Psoas muscle (tissue), 7 donors: ENCODE measurements at regions not wholly inside any gene's neighbourhood (a gene's known extent, or its start where the extent isn't known, plus 50 kb on each side); places are given as distances from the start of the nearest gene placed in this dataset.

Experiments used
- ATAC-seq, 4 donors: fragments of 200-7000 bp; cut with Tn5 transposase; one replicate each; pipeline ENCODE4 v1.9.1; 2020; ENCODE audit warnings: moderate library complexity in 3 of 4, mild to moderate bottlenecking in 2 of 4
- DNase-seq, 2 donors: peaks; one replicate each; pipeline ENCODE4 v3.0.0-alpha.2; 2020
- H3K27ac ChIP-seq: fragments of 200-600 bp; one replicate; pipeline ENCODE4 v1.8.0; 2022
- H3K27me3 ChIP-seq, 3 donors: fragments of 200-600 bp in 1 of 3; one replicate each; pipeline versions ENCODE4 v1.6.1 to v1.8.0; 2013 to 2022; ENCODE audit warnings: low read length in 2 of 3, mild to moderate bottlenecking in 2 of 3, moderate library complexity in 1 of 3; ENCODE audit not compliant: insufficient read depth in 3 of 3
- H3K36me3 ChIP-seq, 2 donors: fragments of 200-600 bp in 1 of 2; one replicate each; pipeline versions ENCODE4 v1.6.1 to v1.8.0; 2013 to 2022; ENCODE audit warnings: low read depth in 1 of 2, mild to moderate bottlenecking in 1 of 2, moderate library complexity in 1 of 2; ENCODE audit not compliant: insufficient read depth in 1 of 2
- H3K4me1 ChIP-seq: fragments of 200-600 bp; one replicate; pipeline ENCODE4 v1.8.0; 2022
- H3K4me3 ChIP-seq: fragments of 200-600 bp; one replicate; pipeline ENCODE4 v1.8.0; 2022; ENCODE audit warnings: mild to moderate bottlenecking
- H3K9me3 ChIP-seq: fragments of 200-600 bp; one replicate; pipeline ENCODE4 v1.8.0; 2022
- CTCF ChIP-seq: fragments of 200-600 bp; IDR thresholded peaks from one replicate; pipeline ENCODE4 v1.8.0; 2022; ENCODE audit warnings: antibody characterized with exemption
- WGBS, 3 donors: extraction: QIAGEN DNeasy Blood & Tissue Kit; methylation state at CpG; one replicate each; pipeline versions ENCODE4 v1.1.6 to v1.1.7; 2013; 5-methylcytosine and 5-hydroxymethylcytosine counted together
- intact Hi-C, 2 donors: fragments of 100-400 bp; cut with DNase I; formaldehyde crosslinking; loops; one replicate each; pipeline versions ENCODE4 v1.11.0 to v1.14.2; 2022
- donor health status: healthy with polysubstance abuse.
- donor health status: DM: no; HTN: no; CAD: no; lungs with moderate emphysema.
- donor health status: Bipolar disorder and iron deficiency.
- donor health status: healthy.
- donor health status: DM: yes; HTN: yes; CAD: no.
- donor health status: DM: no; HTN: no; CAD: no.
- donor health status: DM: yes; HTN: yes; CAD: no.

GRCh38 chr14:66434464-66434863, 51.7 kb upstream of the CCDC196 start:
- Histone ChIP-seq H3K4me3 (no peak overlapping the region), H3K4me1 (no peaks in the 10 kb centered on the region), H3K27ac (no peak overlapping the region), H3K27me3 (no peaks in the 10 kb centered on the region), H3K36me3 (no peaks in the 10 kb centered on the region), H3K9me3 (peaks cover 26% of the 10 kb centered on the region)
- DNase-seq = no peak
- 86 to 89% (median 87%) methylated on average over 2 of the region's 2 CpGs for WGBS, 3 donors
- intact Hi-C loops = no loop called here
- no peak for TF ChIP-seq CTCF
- ATAC-seq = no peak

DNA sequence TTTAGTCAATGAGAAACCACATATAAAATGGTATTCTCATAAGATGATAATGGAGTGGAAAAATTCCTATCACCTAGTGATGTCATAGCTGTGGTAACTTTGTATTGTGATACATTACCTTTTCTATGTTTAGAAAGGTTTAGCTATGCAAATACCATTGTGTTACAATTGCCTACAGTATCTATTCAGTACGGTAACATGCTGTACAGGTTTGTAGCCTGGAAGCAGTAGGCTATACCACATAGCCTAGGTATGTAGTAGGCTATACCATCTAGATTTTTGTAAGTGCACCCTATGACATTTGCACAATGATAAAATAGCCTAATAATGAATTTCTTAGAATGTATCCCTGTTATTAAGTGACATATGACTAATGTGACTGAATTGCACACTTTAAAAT, 50.5 kb upstream of the CCDC196 start:
- Histone ChIP-seq H3K9me3 (peaks cover 31% of the 10 kb centered on the region), H3K4me3 (no peak overlapping the region), H3K27me3 (no peaks in the 10 kb centered on the region), H3K27ac (no peak overlapping the region), H3K36me3 (no peaks in the 10 kb centered on the region), H3K4me1 (no peaks in the 10 kb centered on the region)
- intact Hi-C loops = no loop called here
- ATAC-seq (no peak), DNase-seq (no peak)
- TF ChIP-seq CTCF = no peak
- 84 to 87% (median 86%) methylated on average over 1 of the region's 1 CpG for WGBS, 3 donors
